CD4-positive, CD25-positive, alpha-beta regulatory T cell (primary cell): ENCODE measurements at regions not wholly inside any gene's neighbourhood (a gene's known extent, or its start where the extent isn't known, plus 50 kb on each side); places are given as distances from the start of the nearest gene placed in this dataset.
A peak's percentile ranks its signal among the peaks of the same experiment; 100 is the strongest.

ENCODE experiments used
- ATAC-seq, 2 donors: fragments of 150-1000 bp; cut with Tn5 transposase; one replicate each; pipeline ENCODE4 v1.10.0; 2021; ENCODE audit warnings: low read depth in 2 of 2, moderate number of reproducible peaks in 2 of 2, moderate library complexity in 1 of 2
- DNase-seq, 3 donors: peaks; one replicate each; pipeline versions ENCODE4 v3.0.0 to v3.0.0-alpha.2; 2012 to 2022; ENCODE audit warnings: mixed read lengths in 1 of 3
- H3K27ac ChIP-seq: one replicate; pipeline ENCODE4 v1.7.0; 2013; ENCODE audit warnings: mild to moderate bottlenecking, low read length; ENCODE audit not compliant: insufficient read depth, poor library complexity, severe bottlenecking
- H3K27me3 ChIP-seq: one replicate; pipeline ENCODE4 v1.7.0; 2013; ENCODE audit warnings: low read length; ENCODE audit not compliant: control insufficient read depth, insufficient read depth
- H3K36me3 ChIP-seq: one replicate; pipeline ENCODE4 v1.7.0; 2013; ENCODE audit warnings: mild to moderate bottlenecking, low read length, moderate library complexity; ENCODE audit not compliant: control insufficient read depth, insufficient read depth
- H3K4me1 ChIP-seq: 2 replicates; pipeline ENCODE4 v1.7.0; 2013; ENCODE audit warnings: mild to moderate bottlenecking, low read length; ENCODE audit not compliant: insufficient read depth, control insufficient read depth, poor library complexity, severe bottlenecking
- H3K4me3 ChIP-seq: one replicate; pipeline ENCODE4 v1.7.0; 2013; ENCODE audit warnings: low read depth, mild to moderate bottlenecking, low read length, moderate library complexity
- H3K9me3 ChIP-seq, 2 experiments: 1 replicate in 1 of 2; 2 replicates in 1 of 2; pipeline ENCODE4 v1.7.0; 2013; ENCODE audit warnings: low read length in 2 of 2, mild to moderate bottlenecking in 1 of 2, moderate library complexity in 1 of 2; ENCODE audit not compliant: control insufficient read depth in 2 of 2
- H3K27ac Mint-ChIP-seq, 3 donors: one replicate each; pipeline ENCODE4 v1.8.0; 2020 to 2022; ENCODE audit warnings: mild to moderate bottlenecking in 3 of 3, mixed read lengths in 3 of 3, moderate library complexity in 2 of 3
- H3K27me3 Mint-ChIP-seq: one replicate; pipeline ENCODE4 v1.8.0; 2022; ENCODE audit warnings: mild to moderate bottlenecking, mixed read lengths
- H3K36me3 Mint-ChIP-seq: one replicate; pipeline ENCODE4 v1.8.0; 2020; ENCODE audit warnings: mixed read lengths
- H3K4me1 Mint-ChIP-seq, 4 donors: one replicate each; pipeline ENCODE4 v1.8.0; 2020 to 2022; ENCODE audit warnings: mixed read lengths in 4 of 4, mild to moderate bottlenecking in 1 of 4
- H3K4me3 Mint-ChIP-seq, 4 donors: one replicate each; pipeline ENCODE4 v1.8.0; 2020 to 2022; ENCODE audit warnings: mild to moderate bottlenecking in 4 of 4, mixed read lengths in 4 of 4, moderate library complexity in 3 of 4
- H3K9me3 Mint-ChIP-seq, 7 donors: one replicate each; pipeline ENCODE4 v1.8.0; 2020 to 2022; ENCODE audit warnings: mixed read lengths in 7 of 7, mild to moderate bottlenecking in 3 of 7, moderate library complexity in 2 of 7

- Histone ChIP-seq H3K27me3 (no peaks in the 10 kb centered on the region), H3K9me3 (no peaks in the 10 kb centered on the region), H3K4me1 (no peaks in the 10 kb centered on the region), H3K27ac (no peak overlapping the region), H3K4me3 (no peak overlapping the region), H3K36me3 (no peaks in the 10 kb centered on the region)
- Mint-ChIP-seq H3K4me3 (no peak overlapping the region), H3K27me3 (no peaks in the 10 kb centered on the region), H3K36me3 (no peaks in the 10 kb centered on the region), H3K4me1 (no peaks in the 10 kb centered on the region), H3K9me3 (no peaks in the 10 kb centered on the region), H3K27ac (no peak overlapping the region)
- no peak for DNase-seq
- ATAC-seq, result no peak
Measured at GRCh38 chr13:33730147-33730546, 87.8 kb upstream of the RFC3 start.

DNA sequence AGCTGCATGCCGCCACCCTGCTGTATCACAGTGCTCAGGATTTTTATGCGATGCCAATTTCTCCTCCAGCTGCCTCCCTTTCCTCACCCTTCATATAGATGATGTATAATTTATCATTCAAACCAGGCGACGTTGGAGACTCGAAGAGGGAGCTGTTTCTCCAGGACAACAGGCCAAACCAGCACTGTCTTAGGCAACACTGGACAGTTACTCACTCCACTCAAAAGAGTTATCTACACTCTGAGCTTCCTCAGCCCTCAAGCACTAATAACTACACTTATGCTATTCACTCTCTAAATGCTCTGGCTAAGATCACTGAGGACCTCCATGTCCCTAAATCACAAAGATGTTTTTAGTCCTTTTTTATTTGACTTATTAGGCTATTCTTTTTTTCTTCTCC, 87.3 kb upstream of the RFC3 start:
- no peak for DNase-seq
- Mint-ChIP-seq H3K4me1 (no peaks in the 10 kb centered on the region), H3K9me3 (no peaks in the 10 kb centered on the region), H3K27ac (no peak overlapping the region), H3K27me3 (no peaks in the 10 kb centered on the region), H3K4me3 (no peak overlapping the region), H3K36me3 (no peaks in the 10 kb centered on the region)
- no peak overlapping the region for H3K27ac ChIP-seq
- H3K36me3 ChIP-seq, result no peaks in the 10 kb centered on the region
- no peak for ATAC-seq
- H3K4me1 ChIP-seq, result no peaks in the 10 kb centered on the region
- no peaks in the 10 kb centered on the region for H3K9me3 ChIP-seq
- no peaks in the 10 kb centered on the region for H3K27me3 ChIP-seq
- H3K4me3 ChIP-seq, result no peak overlapping the region

DNA sequence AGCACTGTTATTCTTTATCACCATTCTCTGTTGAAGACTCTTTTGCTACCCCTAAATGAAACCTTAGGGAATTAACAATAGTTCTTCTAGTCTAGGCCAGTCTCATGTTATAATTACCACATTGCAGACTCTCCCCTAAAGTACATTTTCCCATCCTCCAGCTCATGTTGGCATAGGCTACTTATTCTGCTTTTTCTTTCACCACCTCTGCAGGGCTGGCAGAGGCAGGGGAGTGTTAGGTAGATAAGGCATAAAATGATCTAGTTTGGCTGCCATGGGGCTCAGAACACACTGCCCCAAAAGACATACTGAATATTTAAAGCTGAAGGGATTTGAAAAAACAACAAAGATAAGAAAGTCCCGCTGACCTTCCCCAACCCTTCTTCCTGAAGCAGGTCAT, 82.7 kb upstream of the RFC3 start:
- Mint-ChIP-seq H3K27ac (no peak overlapping the region), H3K4me3 (no peak overlapping the region), H3K4me1 (no peaks in the 10 kb centered on the region), H3K9me3 (peaks cover 0 to 1% (median 0%) of the 10 kb centered on the region in 7 donors), H3K27me3 (no peaks in the 10 kb centered on the region), H3K36me3 (no peaks in the 10 kb centered on the region)
- Histone ChIP-seq H3K36me3 (no peaks in the 10 kb centered on the region), H3K27ac (no peak overlapping the region), H3K4me3 (no peak overlapping the region), H3K9me3 (no peaks in the 10 kb centered on the region), H3K27me3 (no peaks in the 10 kb centered on the region), H3K4me1 (no peaks in the 10 kb centered on the region)
- no peak for ATAC-seq
- DNase-seq, result no peak

GRCh38 chr13:33739254-33739653, 78.7 kb upstream of the RFC3 start:
- H3K4me3 Mint-ChIP-seq, result no peak overlapping the region
- H3K9me3 Mint-ChIP-seq, result peaks cover 0 to 4% (median 2%) of the 10 kb centered on the region in 7 donors
- H3K36me3 ChIP-seq, result no peaks in the 10 kb centered on the region
- H3K9me3 ChIP-seq, result no peaks in the 10 kb centered on the region
- H3K4me1 Mint-ChIP-seq, result peaks cover 0 to 11% (median 9%) of the 10 kb centered on the region in 4 donors
- H3K27me3 Mint-ChIP-seq, result peaks cover 5% of the 10 kb centered on the region
- DNase-seq, result no peak
- H3K4me3 ChIP-seq, result no peak overlapping the region
- H3K27ac ChIP-seq, result no peak overlapping the region
- no peaks in the 10 kb centered on the region for H3K4me1 ChIP-seq
- no peaks in the 10 kb centered on the region for H3K27me3 ChIP-seq
- no peak for ATAC-seq
- no peaks in the 10 kb centered on the region for H3K36me3 Mint-ChIP-seq
- H3K27ac Mint-ChIP-seq, result no peak overlapping the region

DNA sequence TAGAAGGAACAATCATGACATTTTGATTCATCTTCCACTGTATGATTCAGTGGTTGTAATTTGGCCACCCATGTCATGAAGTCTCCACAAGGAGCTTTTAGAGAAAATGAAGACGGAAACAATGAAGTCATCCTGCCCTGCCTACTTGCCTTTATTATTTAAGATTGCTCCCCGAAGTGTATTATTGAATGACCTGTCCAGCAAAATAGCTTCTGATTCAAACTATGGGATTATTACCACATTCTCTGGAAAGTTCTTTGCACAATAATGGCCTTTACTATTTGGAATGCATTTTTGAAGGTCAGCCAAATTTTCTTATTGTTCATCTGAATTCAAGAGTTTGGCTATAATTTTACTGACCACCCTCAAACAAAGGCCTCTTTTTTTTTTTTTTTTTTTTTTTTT, 77.8 kb upstream of the RFC3 start:
- Histone ChIP-seq H3K27ac (no peak overlapping the region), H3K9me3 (no peaks in the 10 kb centered on the region), H3K36me3 (no peaks in the 10 kb centered on the region), H3K4me1 (no peaks in the 10 kb centered on the region), H3K4me3 (no peak overlapping the region), H3K27me3 (no peaks in the 10 kb centered on the region)
- peaks cover 0 to 19% (median 10%) of the 10 kb centered on the region in 4 donors for H3K4me1 Mint-ChIP-seq
- peaks cover 5% of the 10 kb centered on the region for H3K27me3 Mint-ChIP-seq
- no peak overlapping the region for H3K27ac Mint-ChIP-seq
- no peak for DNase-seq
- H3K9me3 Mint-ChIP-seq, result peaks cover 0 to 4% (median 2%) of the 10 kb centered on the region in 7 donors
- H3K4me3 Mint-ChIP-seq, result no peak overlapping the region
- H3K36me3 Mint-ChIP-seq, result no peaks in the 10 kb centered on the region
- ATAC-seq, result no peak

DNA sequence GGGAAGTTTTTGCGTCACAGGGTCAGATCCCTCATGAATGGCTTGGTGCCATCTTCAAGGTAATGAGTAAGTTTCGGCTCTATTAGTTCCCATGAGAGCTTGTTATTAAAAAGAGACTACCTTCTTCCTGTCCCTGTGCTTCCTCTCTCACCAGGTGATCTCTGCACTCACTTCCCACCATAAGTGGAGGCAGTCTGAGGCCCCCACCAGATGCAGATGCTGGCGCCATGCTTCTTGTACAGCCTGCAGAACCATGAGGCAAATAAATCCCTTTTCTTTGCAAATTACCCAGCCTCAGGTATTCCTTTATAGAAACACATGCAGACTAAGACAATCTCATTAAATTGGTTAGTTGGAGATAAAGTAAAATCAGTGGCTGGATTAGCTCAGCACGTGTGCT, 75.6 kb upstream of the RFC3 start:
- no peaks in the 10 kb centered on the region for H3K27me3 ChIP-seq
- DNase-seq (no peak), ATAC-seq (no peak)
- peaks cover 0 to 19% (median 11%) of the 10 kb centered on the region in 4 donors for H3K4me1 Mint-ChIP-seq
- no peaks in the 10 kb centered on the region for H3K4me1 ChIP-seq
- H3K4me3 ChIP-seq, result no peak overlapping the region
- no peak overlapping the region for H3K27ac ChIP-seq
- H3K27me3 Mint-ChIP-seq, result peaks cover 5% of the 10 kb centered on the region
- no peak overlapping the region for H3K27ac Mint-ChIP-seq
- no peaks in the 10 kb centered on the region for H3K36me3 ChIP-seq
- H3K36me3 Mint-ChIP-seq, result no peaks in the 10 kb centered on the region
- no peak overlapping the region for H3K4me3 Mint-ChIP-seq
- no peaks in the 10 kb centered on the region for H3K9me3 ChIP-seq
- peaks cover 0 to 4% (median 2%) of the 10 kb centered on the region in 7 donors for H3K9me3 Mint-ChIP-seq

GRCh38 chr13:33743438-33744368, 74.2 kb upstream of the RFC3 start:
- no peak overlapping the region for H3K4me3 ChIP-seq
- Mint-ChIP-seq H3K27me3 (peaks cover 5% of the 10 kb centered on the region), H3K36me3 (no peaks in the 10 kb centered on the region), H3K4me1 (peaks cover 0 to 19% (median 11%) of the 10 kb centered on the region in 4 donors), H3K9me3 (peaks cover 0 to 5% (median 2%) of the 10 kb centered on the region in 7 donors), H3K27ac (peak overlapping the region in 2 of 3 donors; percentile 52 to 73), H3K4me3 (peak overlapping the region in 1 of 4 donors; percentile 56)
- no peaks in the 10 kb centered on the region for H3K9me3 ChIP-seq
- H3K27ac ChIP-seq, result no peak overlapping the region
- peaks cover 2% of the 10 kb centered on the region for H3K27me3 ChIP-seq
- H3K4me1 ChIP-seq, result no peaks in the 10 kb centered on the region
- peak in 2 of 3 donors; percentile 3 to 42 for DNase-seq
- no peaks in the 10 kb centered on the region for H3K36me3 ChIP-seq
- peak; percentile 43 to 58 for ATAC-seq
